Upper lobe of left lung (tissue), 4 donors: ENCODE measurements at regions not wholly inside any gene's neighbourhood (a gene's known extent, or its start where the extent isn't known, plus 50 kb on each side); places are given as distances from the start of the nearest gene placed in this dataset.

Experiments
- CTCF ChIP-seq, 6 experiments: fragments of 450-650 bp in 4 of 6; fragments of 200-600 bp in 2 of 6; sonication (generic) in 2 of 6; IDR thresholded peaks; one replicate each; pipeline ENCODE4 v1.5.1; 2016 to 2019; ENCODE audit warnings: antibody characterized with exemption in 6 of 6
- POLR2A ChIP-seq, 4 donors: fragments of 450-650 bp; IDR thresholded peaks; one replicate each; pipeline ENCODE4 v1.5.1; 2016 to 2017; ENCODE audit warnings: antibody characterized with exemption in 4 of 4, mild to moderate bottlenecking in 2 of 4

- no peak for TF ChIP-seq POLR2A (IDR thresholded peaks at IDR 0.05)
- TF ChIP-seq CTCF (IDR thresholded peaks at IDR 0.05), result no peak
Measured at GRCh38 chr2:220855296-220855695, 716.8 kb downstream of the EPHA4 start.
